Occipital lobe (tissue), 1 donor: ENCODE measurements at regions not wholly inside any gene's neighbourhood (a gene's known extent, or its start where the extent isn't known, plus 50 kb on each side); places are given as distances from the start of the nearest gene placed in this dataset.

Experiments used
- DNase-seq: peaks from one replicate; lab custom pipeline; 2025; lab: John Stamatoyannopoulos, UW

DNA sequence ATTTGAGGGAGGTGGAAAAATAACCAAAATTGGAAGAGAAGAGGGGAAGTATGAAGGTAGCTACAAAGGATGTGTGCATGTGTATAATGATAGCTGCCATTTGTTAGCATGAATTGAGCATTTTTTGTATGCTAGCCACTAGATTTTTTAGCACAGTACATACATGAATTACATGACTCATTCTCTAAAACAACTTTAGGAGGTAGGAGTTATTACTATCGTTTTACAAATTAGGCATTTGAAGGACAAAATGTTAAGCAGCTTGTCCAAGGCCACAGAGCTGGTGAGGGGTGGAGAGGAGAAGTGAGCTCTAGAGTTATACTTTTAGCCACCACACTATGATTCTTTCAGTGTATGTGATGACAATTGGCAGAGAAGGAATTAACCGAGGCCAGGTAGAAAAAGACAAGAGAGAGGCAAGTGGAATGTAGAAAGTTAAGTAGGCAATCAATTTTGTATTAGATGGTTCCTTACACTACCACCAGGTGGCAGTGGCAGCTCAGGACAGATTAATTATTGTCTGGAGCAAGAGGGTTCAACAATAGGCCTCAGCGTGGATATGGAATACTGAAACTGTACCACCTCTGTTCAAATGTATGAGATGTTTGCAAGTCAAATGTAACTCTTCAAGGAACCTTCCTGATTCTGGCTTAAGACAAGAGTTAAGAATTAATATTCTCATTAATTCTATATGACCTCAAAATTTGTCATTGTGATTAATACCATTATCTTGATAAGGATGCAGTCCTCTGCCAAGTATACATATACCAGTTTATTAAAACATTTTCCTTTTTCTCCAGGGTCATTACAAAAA is 128.0 kb downstream of the MBL2 start:
- DNase-seq = no peak

GRCh38 chr10:52645187-52645758 is 127.3 kb downstream of the MBL2 start:
- DNase-seq = no peak

GRCh38 chr10:52649511-52649910 is 123.1 kb downstream of the MBL2 start:
- DNase-seq = no peak

DNA sequence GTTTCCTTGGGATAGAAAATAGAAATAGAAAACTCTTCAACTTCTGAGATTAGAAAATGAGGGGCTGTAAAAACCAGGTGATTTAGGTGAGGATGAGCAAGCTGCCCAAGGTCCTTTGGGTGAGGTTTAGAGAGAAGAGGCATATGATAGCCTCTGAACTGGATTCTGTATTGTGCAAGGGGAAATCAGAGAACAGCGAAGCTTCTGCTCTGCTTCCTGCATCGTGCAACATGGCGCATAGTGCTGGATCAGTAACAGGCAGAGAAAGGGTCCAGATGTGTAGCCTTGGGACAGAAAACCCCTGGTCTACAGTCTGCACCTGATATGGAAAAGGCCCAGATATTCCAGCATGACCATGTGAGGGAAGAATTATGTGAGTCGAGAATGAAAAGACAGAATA is 121.7 kb downstream of the MBL2 start:
- no peak for DNase-seq

GRCh38 chr10:52651293-52651692 is 121.3 kb downstream of the MBL2 start:
- no peak for DNase-seq

DNA sequence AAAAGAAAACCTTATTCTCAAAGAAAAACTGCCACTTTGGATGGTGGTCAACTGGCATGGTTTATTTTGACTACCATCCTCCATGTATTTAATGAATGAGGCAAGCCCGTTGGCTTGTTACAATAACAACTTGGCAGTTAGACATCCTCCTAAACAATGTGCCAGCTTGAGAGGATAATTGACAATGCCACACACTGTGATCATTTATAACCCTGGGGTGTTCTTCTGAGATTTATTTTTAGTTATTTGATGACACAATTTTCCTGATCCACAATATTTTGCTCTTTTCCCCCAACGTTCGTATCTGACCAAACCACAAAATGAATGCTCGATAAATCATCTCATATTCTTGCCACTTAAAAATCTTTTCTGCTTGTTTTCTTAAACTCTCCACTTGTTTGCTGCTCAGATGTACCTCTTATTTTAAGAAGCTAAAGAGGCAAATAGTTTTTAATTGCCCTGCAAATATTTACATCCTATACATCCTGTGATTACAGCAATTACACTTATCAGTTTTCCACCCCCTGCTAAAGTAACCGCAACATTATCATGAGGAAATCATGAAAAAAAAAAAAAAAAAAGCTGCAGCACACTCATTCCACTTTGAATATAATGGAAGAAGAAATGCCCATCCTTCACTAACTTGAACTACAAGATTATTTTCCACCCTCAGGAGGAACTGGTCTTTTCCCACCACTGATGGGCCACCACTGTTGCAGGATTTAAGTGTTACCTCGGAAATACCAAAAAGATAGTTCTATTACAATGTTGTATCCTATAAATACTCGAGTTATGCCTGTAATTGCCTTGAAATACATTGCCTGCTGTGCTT is 119.9 kb downstream of the MBL2 start:
- no peak for DNase-seq

DNA sequence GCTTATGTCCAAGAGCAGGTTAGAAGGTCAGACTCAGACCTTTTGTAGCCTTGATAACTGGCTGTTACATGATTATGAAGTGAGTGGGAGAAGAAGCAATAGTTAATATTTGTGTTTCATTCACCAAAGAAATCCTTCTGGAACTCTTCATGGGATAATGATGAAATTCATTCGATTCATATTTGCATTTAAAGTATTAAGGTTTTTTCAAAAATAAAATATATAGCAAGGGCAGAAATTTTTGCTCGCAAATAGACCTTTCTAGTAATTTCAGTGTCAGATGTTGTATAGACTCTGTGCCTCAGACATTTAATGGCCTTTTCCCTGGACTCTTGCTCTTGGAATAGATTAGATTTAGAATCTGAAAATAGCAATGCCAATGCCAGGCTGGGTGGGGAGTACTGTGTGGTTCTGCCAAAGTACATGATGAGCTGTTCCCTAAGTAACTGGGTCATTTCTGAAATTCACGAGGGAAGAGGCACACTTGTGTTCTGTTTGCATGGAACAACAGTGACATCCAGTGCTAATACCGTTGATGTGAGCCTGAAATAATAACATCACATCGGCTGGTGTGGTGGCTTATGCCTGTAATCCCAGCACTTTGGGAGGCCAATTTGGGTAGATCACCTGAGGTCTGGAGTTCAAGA is 119.2 kb downstream of the MBL2 start:
- peak; percentile 29 for DNase-seq

DNA sequence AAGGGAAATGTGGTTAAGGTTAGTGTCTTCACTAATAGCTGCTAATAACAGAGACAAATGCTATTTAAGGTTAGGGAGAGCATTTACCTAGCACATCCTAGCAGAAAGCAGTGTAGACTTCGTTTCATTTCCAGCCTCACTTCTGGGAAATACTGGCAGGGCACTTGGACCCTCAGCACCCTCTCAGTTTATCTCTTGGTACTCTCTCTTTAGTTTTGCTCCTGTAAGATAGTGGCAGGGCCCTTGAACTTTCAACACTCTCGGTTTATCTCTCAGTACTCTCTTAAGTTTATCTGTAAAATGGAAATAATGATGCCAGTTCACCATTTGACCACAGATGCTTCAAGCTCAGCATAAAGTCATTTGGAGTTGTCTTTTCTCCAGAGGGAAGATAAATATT is 118.4 kb downstream of the MBL2 start:
- DNase-seq = no peak

GRCh38 chr10:52658112-52658511 is 114.5 kb downstream of the MBL2 start:
- DNase-seq = no peak

DNA sequence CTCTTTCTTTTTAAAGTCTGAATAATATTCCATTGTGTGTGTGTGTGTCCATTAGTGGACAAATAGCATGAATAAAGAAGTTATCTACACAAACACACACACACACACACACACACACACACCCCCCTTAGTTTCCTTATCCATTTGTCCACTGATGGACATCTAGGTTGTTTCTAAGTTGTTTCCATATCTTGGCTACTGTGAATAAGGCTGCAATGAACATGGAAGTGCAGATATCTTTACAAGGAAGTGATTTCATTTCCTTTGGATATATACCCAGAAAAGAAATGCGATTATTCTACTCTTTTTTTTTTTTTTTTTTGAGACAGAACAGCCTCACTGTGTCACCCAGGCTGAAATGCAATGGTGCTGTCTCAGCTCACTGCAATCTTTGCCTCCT is 113.5 kb downstream of the MBL2 start:
- DNase-seq = no peak

DNA sequence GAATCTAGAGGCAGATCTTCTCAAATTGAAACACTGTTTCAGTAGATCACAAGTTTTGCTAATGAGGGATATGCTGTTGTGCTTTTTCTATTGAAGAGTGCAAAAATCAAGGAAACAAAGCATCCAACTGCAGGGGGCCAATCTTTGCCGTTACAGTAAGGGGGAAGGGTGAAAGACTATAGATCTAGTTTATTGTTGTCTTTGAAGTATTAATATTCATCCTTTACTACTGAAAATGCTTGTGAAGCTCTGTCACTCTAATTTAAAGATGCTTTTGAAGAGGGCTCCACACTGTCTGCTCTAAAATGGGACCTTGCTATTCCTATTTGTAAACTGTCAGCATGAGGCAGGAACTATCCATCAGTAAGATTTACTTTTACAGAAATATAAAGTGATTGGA is 110.3 kb downstream of the MBL2 start:
- no peak for DNase-seq

GRCh38 chr10:52663161-52663560 is 109.4 kb downstream of the MBL2 start:
- no peak for DNase-seq

DNA sequence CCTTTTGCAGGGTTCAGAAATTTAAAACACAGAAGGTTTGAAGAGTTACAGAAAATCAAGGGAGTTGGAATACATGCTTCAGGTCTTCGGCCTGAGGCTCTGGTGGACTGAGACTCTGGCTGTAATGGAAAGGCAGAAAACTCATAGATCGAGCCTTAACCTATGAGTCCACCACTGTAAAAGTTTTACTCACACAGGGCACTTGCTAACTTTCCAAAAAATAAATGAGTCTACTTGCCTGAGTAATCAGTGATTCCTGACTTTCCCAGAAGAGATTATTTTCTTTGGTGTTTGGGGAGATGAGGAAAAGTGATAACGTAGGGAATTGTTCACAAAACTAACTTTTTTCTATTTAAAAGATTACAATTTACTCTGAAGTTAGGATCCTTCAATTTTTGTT is 108.0 kb downstream of the MBL2 start:
- DNase-seq = no peak

DNA sequence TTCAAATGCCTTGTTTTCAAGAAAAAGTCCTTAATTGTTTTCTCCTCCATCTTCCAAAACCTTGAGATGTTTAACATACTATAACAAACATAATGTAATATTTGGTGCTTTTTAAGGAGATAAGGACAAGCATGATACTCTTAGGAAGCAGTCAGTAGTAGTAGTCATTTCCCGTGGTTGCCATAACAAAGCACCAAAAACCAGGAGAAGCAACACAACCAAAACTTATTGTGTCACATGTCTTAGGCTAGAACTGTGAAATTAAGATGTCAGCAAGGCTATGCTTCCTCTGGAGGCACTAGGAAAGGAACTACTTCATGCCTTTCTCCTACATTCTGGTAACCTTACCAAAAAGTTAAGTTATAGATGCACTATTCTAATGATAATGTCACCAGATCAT is 106.8 kb downstream of the MBL2 start:
- DNase-seq = no peak

- DNase-seq = no peak
Observed at GRCh38 chr10:52666931-52667330, 105.7 kb downstream of the MBL2 start.

DNA sequence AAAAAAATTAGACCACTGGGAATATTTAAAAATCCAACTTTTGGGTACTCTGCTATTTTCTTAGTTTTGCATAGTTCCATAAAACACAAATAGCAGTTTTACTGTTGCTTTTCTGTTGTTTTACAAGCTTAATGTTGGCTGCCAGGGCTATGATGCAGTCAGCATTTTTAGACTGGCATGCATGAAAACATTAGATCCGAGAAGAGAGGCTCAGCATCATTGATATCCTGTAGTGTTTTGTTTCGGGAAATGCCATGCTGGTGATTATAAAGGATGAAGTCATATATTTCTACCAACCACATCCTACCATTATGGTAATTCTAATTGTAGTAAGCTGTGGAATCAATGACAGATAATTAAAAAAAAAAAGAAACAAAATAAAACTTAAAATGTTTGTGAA is 104.6 kb downstream of the MBL2 start:
- no peak for DNase-seq

DNA sequence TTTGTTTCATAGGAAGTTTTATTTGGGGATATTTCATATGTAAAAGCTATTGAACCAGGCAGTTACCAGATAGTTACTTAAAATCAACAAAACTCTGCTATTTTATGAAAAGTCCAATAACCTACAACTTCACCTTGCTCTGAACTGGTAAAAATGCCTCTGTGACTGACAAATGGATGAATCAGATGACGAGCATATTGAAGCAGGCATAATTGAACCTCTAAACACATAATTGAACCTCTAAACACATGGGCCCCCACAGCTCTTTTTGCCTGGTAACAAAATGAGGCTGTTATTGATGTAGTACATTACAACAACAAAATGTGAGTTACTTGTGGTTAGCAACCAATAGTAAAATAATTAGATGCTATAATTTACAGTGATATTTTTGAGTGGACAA is 99.7 kb downstream of the MBL2 start:
- DNase-seq = no peak

GRCh38 chr10:52673468-52673867 is 99.1 kb downstream of the MBL2 start:
- no peak for DNase-seq

DNA sequence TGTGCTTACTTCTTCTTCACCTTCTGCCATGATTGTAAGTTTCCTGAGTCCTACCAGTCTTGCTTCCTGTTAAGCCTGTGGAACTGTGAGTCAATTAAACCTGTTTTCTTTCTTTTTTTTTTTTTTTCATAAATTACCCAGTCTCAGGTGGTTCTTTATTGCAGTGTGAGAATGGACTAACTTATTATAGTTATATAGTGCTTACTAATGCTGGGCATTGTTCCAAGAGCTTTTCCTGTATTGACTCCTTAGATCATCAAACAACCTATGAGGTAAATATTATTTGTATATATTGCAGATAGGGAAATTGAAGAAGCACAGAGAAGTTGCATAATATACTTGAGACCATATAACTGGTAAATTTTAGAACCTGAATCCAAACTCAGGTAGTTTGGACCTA is 98.1 kb downstream of the MBL2 start:
- no peak for DNase-seq

- no peak for DNase-seq
Observed at GRCh38 chr10:52677086-52677485, 95.5 kb downstream of the MBL2 start.

- no peak for DNase-seq
Observed at GRCh38 chr10:52678611-52679010, 94.0 kb downstream of the MBL2 start.

DNA sequence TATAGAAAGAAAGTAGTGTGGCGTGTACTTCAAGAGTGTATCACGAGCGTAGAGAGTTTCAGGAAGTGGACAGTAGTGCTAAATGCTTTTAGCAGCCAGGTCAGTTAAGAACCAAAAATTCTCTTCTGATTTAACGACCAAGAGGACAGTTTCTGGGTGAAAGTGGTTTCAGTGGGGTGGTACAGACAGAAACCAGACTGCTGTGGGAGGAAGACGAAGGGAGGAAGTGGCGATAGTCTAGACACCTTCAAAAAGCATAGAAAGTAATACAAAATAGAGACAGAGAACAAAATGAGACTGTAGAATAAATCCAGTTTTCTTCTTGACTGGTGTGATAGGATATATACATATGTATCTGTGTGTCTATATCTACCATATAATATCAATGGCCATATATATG is 93.5 kb downstream of the MBL2 start:
- DNase-seq = no peak
